GM13976 (cell line): ENCODE measurements at regions not wholly inside any gene's neighbourhood (a gene's known extent, or its start where the extent isn't known, plus 50 kb on each side); places are given as distances from the start of the nearest gene placed in this dataset.

ENCODE experiments used
- DNase-seq: peaks from one replicate; pipeline ENCODE4 v3.0.0; 2012; ENCODE audit warnings: low spot score
- CTCF ChIP-seq: IDR thresholded peaks from 2 replicates; pipeline ENCODE4 v1.5.1; 2012; ENCODE audit warnings: borderline replicate concordance, mild to moderate bottlenecking; ENCODE audit not compliant: insufficient read depth; ENCODE audit errors: extremely low read depth, missing control alignments, control extremely low read depth
- in situ Hi-C: fragments of 300-500 bp; cut with MboI; formaldehyde crosslinking; loops from one replicate; pipeline ENCODE4 v1.12.0; 2022; ENCODE audit warnings: low sequenced_read_pairs, mixed read lengths, inconsistent platforms; ENCODE audit not compliant: unreplicated experiment

GRCh38 chr5:124156415-124156996, 589.9 kb downstream of the ZNF608 start:
- no peak for DNase-seq
- TF ChIP-seq CTCF: no peak
- in situ Hi-C loops: no loop called here

DNA sequence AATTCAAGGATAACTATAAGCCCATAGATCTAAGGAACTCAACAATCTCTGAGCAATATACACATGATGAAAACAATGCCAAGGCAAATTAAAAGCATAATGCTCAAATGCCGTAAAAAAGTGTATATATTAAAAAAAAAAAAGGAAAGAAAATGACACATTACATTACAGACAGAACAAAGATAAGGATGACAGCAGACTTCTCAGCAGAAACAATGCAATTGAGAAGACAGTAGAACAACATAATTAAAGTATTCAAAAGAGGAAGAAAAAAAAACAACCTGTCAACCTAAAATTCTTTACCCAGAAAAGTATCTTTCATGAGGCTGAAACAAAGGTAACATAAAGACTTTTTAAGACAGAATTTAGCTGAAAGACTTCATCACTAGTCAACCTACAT, 591.7 kb downstream of the ZNF608 start:
- in situ Hi-C loops: no loop called here
- DNase-seq: no peak
- no peak for TF ChIP-seq CTCF

DNA sequence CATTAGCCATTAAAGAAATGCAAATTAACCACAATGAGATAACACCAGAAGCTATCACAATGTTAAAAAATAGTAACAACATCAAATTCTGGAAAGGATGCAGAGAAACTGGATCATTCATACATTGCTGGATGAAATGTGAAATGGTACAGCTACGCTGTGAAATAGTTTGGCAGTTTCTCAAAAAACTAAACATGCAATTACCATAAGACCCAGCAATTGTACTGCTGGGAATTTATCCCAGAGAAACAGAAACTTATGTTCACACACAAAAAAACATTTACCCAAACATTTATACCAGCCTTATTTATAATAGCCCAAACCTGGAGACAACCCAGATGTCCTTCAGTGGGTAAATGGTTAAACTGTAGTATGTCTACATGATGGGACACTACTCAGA, 592.9 kb downstream of the ZNF608 start:
- no peak for DNase-seq
- TF ChIP-seq CTCF: no peak
- in situ Hi-C loops: no loop called here

DNA sequence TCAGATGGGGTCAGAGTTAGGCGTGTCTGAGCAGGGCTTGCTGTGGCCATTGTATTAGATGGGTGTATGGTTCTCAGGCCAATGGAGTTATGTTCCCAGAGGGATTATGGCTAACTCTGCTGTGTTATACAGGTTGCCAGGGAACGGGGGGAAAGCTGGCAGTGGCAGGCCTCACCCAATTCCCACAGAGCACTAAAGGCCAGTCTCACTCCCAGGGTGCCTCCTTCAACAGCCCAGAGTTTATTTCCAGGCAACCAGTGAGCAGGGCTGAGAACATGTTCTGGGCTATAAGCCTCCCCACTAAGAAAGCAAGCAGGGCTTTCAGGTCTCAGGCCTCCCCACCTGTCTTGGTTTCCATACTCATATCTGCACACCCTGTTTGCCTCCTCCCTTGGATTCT, 597.9 kb downstream of the ZNF608 start:
- no peak for DNase-seq
- TF ChIP-seq CTCF: no peak
- in situ Hi-C loops: no loop called here

- TF ChIP-seq CTCF: no peak
- DNase-seq: no peak
- in situ Hi-C loops: no loop called here
These were observed 606.4 kb downstream of the ZNF608 start for GRCh38 chr5:124140060-124140459.

DNA sequence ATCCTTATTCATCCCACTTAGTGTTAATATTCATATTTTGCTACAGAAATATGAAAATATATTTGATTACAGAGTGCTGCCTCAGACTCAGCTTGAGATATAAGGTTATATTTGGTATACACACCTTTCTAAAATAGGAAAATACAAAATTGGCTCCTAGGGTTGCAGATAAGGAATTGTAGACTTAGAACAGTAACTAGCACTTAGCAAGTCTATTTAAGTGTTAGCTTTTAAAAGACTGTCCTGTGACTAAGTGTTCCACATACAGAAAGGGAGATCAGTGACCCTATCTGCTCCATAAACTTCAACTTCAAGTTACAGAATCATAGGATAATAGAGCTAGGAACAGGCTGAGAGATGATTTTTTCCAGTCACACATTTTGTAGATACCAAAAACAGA, 607.0 kb downstream of the ZNF608 start:
- no peak for TF ChIP-seq CTCF
- in situ Hi-C loops: no loop called here
- no peak for DNase-seq

- in situ Hi-C loops: no loop called here
These were observed 609.8 kb downstream of the ZNF608 start for GRCh38 chr5:124136609-124137008.

More at GRCh38 chr5:124136609-124137008, 609.8 kb downstream of the ZNF608 start:
- TF ChIP-seq CTCF: no peak
- no peak for DNase-seq
